Left cardiac atrium (tissue), 4 donors: ENCODE measurements at regions not wholly inside any gene's neighbourhood (a gene's known extent, or its start where the extent isn't known, plus 50 kb on each side); places are given as distances from the start of the nearest gene placed in this dataset.

Experiments
- ATAC-seq, 2 donors: fragments of 200-7000 bp; cut with Tn5 transposase; one replicate each; pipeline ENCODE4 v1.9.1; 2020; ENCODE audit warnings: mild to moderate bottlenecking in 2 of 2, moderate library complexity in 2 of 2
- DNase-seq: peaks from one replicate; pipeline ENCODE4 v3.0.0-alpha.2; 2020
- intact Hi-C, 2 donors: fragments of 100-400 bp; cut with DNase I; formaldehyde crosslinking; loops; one replicate each; pipeline versions ENCODE4 v1.14.1 to v1.15.1; 2022 to 2023
- donor health status: DM: no; HTN: yes; CAD: no.
- donor health status: DM: no; HTN: yes; CAD: no; lungs with severe emphysema.
- donor health status: DM: yes; HTN: yes; CAD: no.
- donor health status: Dilated cardiomyopathy.

DNA sequence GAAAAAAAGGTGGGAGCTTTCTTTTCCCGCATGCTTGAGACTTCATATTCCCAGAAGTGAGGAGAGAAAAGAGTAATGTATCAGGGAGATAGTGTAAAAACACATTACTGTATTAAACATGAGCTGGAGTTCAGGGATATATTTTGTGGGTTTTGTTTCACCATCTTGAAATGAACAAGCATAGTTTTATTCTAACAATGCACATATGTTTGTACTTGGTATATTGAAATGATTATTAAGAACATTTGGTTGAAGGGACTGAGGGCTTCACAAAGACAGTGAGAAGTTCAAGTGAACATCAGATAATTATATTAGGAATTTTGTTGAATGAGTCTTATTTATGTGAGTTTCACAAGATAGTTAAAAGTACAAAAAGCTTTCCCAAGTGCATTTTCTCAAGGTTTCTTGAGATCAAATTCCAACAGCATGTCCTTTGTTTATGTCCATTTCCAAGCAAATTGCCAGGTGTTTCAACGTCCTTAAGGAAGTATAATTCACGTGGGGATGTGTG lies 368.8 kb downstream of the ANKRD50 start:
- intact Hi-C loops = no loop called here

GRCh38 chr4:124372916-124373315 lies 339.6 kb downstream of the ANKRD50 start:
- no peak for DNase-seq
- intact Hi-C loops = no loop called here
- no peak for ATAC-seq

More for the DNA sequence above, 368.8 kb downstream of the ANKRD50 start:
- DNase-seq = no peak
- ATAC-seq = no peak

GRCh38 chr4:124386163-124386562 lies 326.4 kb downstream of the ANKRD50 start:
- intact Hi-C loops = no loop called here
- ATAC-seq (peak in 1 of 2 donors; percentile 40), DNase-seq (no peak)

DNA sequence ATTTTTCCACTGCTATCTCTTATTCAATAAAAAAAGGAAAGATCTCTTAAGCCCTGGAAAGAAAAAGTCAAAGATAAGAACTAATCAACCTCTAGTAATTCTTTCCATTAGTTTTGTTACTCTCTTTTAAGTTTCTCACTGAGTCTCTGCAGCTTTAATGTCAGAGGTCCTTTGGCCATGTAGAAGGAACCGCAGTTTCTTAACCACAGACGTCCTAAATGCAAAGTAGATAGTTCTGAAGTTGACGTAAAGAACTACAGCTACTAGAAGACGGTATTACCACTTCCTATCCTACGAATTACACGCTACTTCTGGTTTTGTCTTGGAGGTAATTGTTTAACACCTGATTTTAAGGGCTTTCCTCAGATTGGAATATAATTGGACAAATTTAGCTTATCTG lies 325.9 kb downstream of the ANKRD50 start:
- intact Hi-C loops = no loop called here
- ATAC-seq (no peak), DNase-seq (no peak)

GRCh38 chr4:124389591-124389990 lies 322.9 kb downstream of the ANKRD50 start:
- DNase-seq (no peak), ATAC-seq (no peak)
- intact Hi-C loops = no loop called here

DNA sequence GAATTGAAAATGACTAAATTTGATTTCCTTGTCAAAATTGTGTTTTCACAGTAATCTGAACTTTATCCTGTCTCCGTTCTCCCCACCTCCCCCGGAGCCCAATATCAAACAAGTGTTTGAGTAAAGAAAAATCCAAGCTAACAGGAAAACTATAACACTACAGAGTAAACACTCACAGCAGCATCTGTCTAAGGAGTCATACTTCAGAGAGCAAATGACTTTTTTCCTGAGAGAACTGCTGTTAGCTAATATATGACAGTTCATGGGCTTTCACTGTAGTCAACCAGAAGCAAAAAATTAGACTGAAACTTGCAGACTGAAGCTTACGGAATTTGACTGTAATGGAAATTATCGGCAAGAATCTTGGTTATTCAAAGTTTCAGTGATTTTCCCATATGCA lies 321.7 kb downstream of the ANKRD50 start:
- intact Hi-C loops = no loop called here
- ATAC-seq (no peak), DNase-seq (no peak)

DNA sequence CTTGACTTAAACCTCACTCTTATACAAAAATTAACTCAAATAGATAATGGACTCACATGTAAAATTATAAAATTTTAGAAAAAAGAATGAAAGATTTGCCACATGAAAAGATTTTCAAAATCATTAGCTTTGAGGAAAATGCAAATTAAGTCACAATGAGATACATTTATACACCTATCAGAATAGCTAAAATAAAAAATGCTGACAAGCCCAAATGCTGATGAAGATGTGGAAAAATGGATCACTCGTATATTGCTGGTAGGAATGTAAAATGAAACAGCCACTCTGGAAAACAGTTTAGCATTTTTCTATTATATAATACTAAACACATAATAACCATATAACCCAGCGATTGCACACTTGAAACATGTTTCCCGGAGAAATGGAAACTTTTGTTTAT lies 316.2 kb downstream of the ANKRD50 start:
- intact Hi-C loops = no loop called here
- DNase-seq (no peak), ATAC-seq (no peak)

DNA sequence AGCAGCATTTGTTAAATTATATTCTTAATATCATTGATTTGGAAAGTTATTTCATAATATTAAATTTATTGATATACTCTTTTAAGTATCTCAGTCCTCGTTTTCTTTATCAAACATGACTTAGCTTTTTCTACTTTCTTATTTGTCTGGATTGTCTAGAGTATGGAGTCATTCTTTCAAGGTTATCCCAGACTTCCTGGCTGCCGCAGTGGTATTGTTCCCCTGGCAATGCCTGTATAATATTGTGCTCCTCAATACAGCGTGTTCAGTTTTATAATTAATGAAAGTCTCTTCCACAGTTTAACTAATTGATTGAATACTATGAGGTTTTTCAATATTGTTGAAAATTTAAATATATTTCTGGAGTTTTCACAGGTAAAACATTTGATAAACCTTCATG lies 310.9 kb downstream of the ANKRD50 start:
- DNase-seq (no peak), ATAC-seq (no peak)
- intact Hi-C loops = no loop called here

DNA sequence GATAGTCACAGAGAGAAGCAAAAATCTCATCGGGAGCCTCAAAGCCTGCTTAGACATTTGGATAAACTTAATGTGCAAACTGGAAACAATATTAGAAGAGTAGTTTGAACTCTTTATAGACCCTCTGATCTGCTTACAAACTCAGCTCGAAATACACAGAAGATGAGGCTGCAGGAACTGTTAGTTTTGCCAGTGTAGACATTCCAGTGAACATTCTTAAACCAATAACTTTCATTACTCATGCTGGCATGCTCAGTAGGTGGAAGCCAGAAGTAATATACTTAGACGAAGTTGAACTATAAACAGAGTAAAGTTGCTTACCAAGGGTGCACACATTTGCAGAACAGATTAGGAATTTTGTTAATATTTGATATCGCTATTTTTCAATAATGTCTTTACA lies 303.5 kb downstream of the ANKRD50 start:
- ATAC-seq (no peak), DNase-seq (no peak)
- intact Hi-C loops = no loop called here

- DNase-seq (no peak), ATAC-seq (no peak)
- intact Hi-C loops = no loop called here
These were observed 298.1 kb downstream of the ANKRD50 start for GRCh38 chr4:124414276-124415040.

GRCh38 chr4:124415146-124415545 lies 297.4 kb downstream of the ANKRD50 start:
- DNase-seq = no peak

GRCh38 chr4:124417371-124417770 lies 295.2 kb downstream of the ANKRD50 start:
- no peak for ATAC-seq
- DNase-seq = no peak
- intact Hi-C loops = no loop called here

More at GRCh38 chr4:124415146-124415545, 297.4 kb downstream of the ANKRD50 start:
- peak in 1 of 2 donors; percentile 38 for ATAC-seq
- intact Hi-C loops = no loop called here

DNA sequence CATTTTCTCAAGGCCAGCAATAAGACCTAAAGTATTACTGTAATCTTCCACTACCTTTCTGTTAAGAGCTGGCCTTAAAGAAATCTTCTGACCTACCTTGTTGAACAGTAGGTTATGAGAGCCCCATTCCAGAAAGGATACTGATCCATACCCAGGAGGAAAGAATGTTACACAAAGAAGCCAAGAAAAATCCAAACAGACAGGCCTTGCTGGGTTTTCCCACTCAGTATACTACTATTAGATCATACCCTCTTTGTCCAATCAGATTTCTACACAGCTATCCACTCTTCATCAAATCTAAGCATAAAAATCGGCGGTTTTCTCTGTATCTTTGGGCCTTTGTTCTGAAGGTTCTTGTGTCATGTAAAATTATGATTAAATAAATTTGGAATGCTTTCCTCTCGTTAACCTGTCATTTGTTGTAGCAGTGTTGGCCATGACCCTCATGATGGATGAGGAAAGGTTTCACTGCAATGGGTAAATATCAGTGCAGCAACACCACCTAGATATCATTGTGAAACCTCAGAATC lies 292.3 kb downstream of the ANKRD50 start:
- no peak for ATAC-seq
- DNase-seq = no peak
- intact Hi-C loops = no loop called here

- intact Hi-C loops = no loop called here
- DNase-seq (no peak), ATAC-seq (no peak)
These were observed 289.4 kb downstream of the ANKRD50 start for GRCh38 chr4:124423160-124423559.

GRCh38 chr4:124426279-124426678 lies 286.3 kb downstream of the ANKRD50 start:
- ATAC-seq (no peak), DNase-seq (no peak)
- intact Hi-C loops = no loop called here

GRCh38 chr4:124427095-124427767 lies 285.3 kb downstream of the ANKRD50 start:
- intact Hi-C loops = no loop called here
- DNase-seq = peak; percentile 31

GRCh38 chr4:124428648-124429047 lies 283.9 kb downstream of the ANKRD50 start:
- ATAC-seq (no peak), DNase-seq (no peak)
- intact Hi-C loops = no loop called here

More at GRCh38 chr4:124427095-124427767, 285.3 kb downstream of the ANKRD50 start:
- peak; percentile 38 to 57 for ATAC-seq

GRCh38 chr4:124429746-124430250 lies 282.7 kb downstream of the ANKRD50 start:
- intact Hi-C loops = no loop called here
- DNase-seq (no peak), ATAC-seq (no peak)

DNA sequence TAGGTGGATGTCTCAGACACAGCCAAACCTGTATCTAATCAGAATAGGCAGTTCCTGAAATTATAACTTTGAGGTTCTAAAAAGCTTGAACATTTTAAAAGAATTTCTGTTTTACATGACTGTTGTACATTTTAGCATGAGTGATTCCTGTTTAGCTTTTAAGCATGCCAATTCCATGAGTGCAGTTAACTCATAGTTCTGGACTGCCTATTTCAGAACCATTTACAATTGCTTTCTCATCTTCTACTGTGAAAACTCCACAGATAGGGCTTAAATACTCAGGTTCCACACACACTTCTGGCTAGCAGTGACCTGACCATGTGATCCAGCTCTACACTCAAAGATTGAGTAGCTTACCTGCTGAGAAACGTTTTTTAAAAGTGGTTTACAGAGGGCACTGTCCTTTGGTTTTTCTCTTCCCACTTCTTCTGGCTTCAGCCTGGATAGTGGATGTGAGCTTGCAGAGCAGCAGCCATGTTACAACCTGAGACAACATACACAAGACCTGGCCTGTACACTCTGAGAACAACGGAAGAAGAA lies 280.8 kb downstream of the ANKRD50 start:
- DNase-seq (no peak), ATAC-seq (no peak)
- intact Hi-C loops = no loop called here

GRCh38 chr4:124432500-124432899 lies 280.0 kb downstream of the ANKRD50 start:
- intact Hi-C loops = no loop called here
- ATAC-seq = no peak
- no peak for DNase-seq
